SHP77 treated with DMSO at 0.1 percent for 48 hours (cell line): ENCODE measurements at regions not wholly inside any gene's neighbourhood (a gene's known extent, or its start where the extent isn't known, plus 50 kb on each side); places are given as distances from the start of the nearest gene placed in this dataset.
"Not testable (repeated sequence)": the region's sequence is repeated elsewhere in the genome, so short reads cannot be mapped to it uniquely, and the experiment has no call there.

Experiments
- DNase-seq: peaks from one replicate; lab custom pipeline; 2025; lab: John Stamatoyannopoulos, UW

DNA sequence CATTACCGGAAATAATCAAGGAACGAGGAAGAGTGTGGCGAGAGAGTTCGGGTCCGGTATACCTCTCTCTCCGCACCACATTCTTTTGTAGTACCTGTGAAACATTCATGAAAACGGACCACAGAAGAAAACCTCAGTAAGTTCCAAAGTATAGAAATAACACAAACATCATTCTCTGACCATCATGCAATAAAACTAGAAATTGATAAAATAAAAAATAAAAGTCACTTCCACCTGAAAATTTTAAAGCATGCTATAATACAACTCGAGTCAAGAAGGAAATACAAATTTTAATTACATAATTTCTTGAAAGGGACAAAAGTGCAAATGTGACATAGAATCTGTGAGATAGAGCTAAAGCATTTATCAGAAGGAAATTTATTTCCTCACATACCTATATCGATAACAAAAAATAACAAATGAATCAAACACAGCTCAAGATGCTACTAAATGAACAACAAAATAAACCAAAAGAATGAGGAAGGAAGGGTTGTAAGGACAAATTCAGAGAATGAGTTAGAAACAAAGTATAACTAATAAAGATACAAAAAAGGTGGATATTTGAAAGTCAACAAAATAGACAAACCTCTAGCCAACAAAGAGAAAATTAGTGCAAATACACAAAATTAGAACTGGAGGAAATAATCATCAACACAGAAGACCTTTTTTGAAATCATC lies 84.2 kb downstream of the TRIM27 start:
- no peak for DNase-seq

DNA sequence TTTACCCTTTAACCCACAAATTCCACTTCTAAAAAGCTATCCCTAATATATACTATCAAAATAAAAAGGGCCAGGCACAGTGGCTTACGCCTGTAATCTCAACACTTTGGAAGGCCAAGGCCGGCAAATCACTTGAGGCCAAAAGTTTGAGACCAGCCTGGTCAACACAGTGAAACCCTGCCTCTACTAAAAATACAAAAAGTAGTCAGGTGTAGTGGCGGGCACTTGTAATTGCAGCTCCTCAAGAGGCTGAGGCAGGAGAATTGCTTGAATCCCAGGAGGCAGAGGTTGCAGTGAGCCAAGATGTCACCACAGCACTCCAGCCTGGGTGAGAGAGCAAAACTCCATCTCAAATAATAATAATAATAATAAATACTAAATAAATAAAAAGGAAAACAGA lies 82.5 kb downstream of the TRIM27 start:
- no peak for DNase-seq

DNA sequence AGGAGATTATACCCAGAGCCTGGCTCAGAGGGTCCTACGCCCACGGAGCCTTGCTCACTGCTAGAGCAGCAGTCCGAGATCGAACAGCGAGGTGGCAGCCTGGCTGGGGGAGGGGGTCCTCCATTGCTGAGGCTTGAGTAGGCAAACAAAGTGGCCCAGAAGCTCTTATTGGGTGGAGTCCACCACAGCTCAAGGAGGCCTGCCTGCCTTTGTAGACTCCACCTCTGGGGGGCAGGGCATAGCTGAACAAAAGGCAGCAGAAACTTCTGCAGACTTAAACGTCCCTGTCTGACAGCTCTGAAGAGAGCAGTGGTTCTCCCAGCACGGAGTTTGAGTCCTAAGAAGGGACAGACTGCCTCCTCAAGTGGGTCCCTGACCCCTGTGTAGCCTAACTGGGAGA lies 75.0 kb downstream of the TRIM27 start:
- not testable (repeated sequence) for DNase-seq
